C4-2B (cell line): ENCODE measurements at regions not wholly inside any gene's neighbourhood (a gene's known extent, or its start where the extent isn't known, plus 50 kb on each side); places are given as distances from the start of the nearest gene placed in this dataset.

Source experiments
- H3K27ac ChIP-seq: fragments of 450-650 bp; 2 replicates; pipeline ENCODE4 v1.5.1; 2017
- CTCF ChIP-seq: fragments of 450-650 bp; conservative IDR thresholded peaks from 2 replicates; pipeline ENCODE4 v1.5.1; 2017; ENCODE audit warnings: mild to moderate bottlenecking
- ZFX ChIP-seq: fragments of 450-650 bp; IDR thresholded peaks from 2 replicates; pipeline ENCODE4 v1.6.1; 2017

GRCh38 chr10:88181902-88182600 is 318.6 kb downstream of the PTEN start:
- TF ChIP-seq ZFX (no peak), CTCF (no peak)
- H3K27ac ChIP-seq, result no peak overlapping the region

GRCh38 chr10:88182601-88182930 is 319.1 kb downstream of the PTEN start:
- H3K27ac ChIP-seq, result no peak overlapping the region
- TF ChIP-seq CTCF, result no peak
- no peak for TF ChIP-seq ZFX

GRCh38 chr10:88184543-88185297 is 321.3 kb downstream of the PTEN start:
- no peak overlapping the region for H3K27ac ChIP-seq
- no peak for TF ChIP-seq ZFX

- TF ChIP-seq CTCF, result no peak
- no peak for TF ChIP-seq ZFX
- no peak overlapping the region for H3K27ac ChIP-seq
These were observed 322.4 kb downstream of the PTEN start for GRCh38 chr10:88185830-88186229.

- H3K27ac ChIP-seq, result no peak overlapping the region
- TF ChIP-seq ZFX (no peak), CTCF (no peak)
These were observed 322.9 kb downstream of the PTEN start for GRCh38 chr10:88186335-88186734.

- H3K27ac ChIP-seq, result no peak overlapping the region
- TF ChIP-seq ZFX (no peak), CTCF (no peak)
These were observed 324.0 kb downstream of the PTEN start for GRCh38 chr10:88187472-88187871.

- no peak for TF ChIP-seq ZFX
- TF ChIP-seq CTCF, result no peak
- H3K27ac ChIP-seq, result no peak overlapping the region
These were observed 326.7 kb downstream of the PTEN start for GRCh38 chr10:88190123-88190522.
